ENCODE measurements at regions not wholly inside any gene's neighbourhood (a gene's known extent, or its start where the extent isn't known, plus 50 kb on each side); places are given as distances from the start of the nearest gene placed in this dataset.

DNA sequence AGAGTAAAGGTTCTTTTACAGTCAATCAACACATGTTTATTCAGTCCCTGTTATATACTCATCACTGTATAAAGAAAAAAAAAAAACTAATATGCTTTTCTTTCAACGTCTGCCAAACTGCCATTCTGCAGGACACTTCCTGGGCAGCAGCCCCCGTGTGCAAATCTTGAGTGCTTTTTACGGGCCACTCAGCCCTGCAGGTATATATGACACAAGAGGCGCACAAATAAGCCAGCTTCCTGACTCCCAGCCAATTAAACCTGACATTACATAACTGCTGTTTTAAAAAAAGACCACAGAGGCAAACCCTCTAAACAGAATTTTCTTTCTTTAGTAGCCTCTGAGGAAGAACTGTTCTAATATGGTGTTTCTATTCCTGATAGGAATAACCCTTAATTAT is 263.0 kb upstream of the NEBL start:
- no peak for TF ChIP-seq POLR2AphosphoS5 (IDR thresholded peaks at IDR 0.05; ENCODE audit: low read depth, low read length)
- no peak for TF ChIP-seq POLR2A (IDR thresholded peaks at IDR 0.05; ENCODE audit: low read depth, low read length)
- no peak for TF ChIP-seq TAF1 (IDR thresholded peaks at IDR 0.05; ENCODE audit: borderline replicate concordance, low read depth, low read length)
